ENCODE measurements at regions not wholly inside any gene's neighbourhood (a gene's known extent, or its start where the extent isn't known, plus 50 kb on each side); places are given as distances from the start of the nearest gene placed in this dataset.

DNA sequence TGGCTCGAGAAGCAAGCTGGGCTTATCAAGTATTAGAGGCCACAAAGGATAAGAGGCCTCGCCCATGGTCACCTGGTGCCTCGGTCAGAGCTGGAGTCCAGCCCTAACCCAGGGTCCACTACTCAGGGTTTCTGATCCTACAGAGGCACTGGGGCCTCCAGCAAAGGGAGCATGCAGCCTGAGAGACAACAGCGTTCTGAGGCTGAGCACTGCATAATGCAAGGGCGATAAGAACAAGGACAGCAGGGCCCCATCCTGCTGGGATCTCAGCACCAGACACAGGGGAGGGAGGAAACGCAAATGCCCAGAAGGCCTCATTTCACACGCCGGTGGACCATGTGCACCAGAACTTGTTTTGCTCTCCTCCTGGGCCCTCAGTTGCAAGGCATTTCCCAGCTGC lies 63.0 kb downstream of the C5orf15 start:
- no peak for DNase-seq (ENCODE audit: low spot score)

DNA sequence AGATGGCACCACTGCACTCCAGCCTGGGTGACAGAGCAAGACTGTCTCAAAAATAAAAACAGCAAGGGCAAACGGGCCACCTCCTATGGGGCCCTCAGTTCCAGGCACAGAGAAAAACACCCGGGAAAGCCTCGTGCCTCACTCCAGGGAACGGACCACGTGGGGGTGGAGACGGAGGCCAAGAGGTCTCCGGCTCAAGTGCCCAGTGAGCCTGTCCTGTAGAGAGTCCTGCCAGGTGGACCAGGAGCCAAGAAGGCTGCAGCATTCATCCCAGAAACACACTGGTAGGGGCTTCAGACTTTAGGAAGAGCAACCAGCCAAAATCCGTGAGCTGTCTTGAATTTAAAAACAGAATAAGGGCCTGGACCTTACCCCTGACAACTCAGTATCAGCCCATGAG lies 63.8 kb downstream of the C5orf15 start:
- DNase-seq (ENCODE audit: low spot score) = no peak

DNA sequence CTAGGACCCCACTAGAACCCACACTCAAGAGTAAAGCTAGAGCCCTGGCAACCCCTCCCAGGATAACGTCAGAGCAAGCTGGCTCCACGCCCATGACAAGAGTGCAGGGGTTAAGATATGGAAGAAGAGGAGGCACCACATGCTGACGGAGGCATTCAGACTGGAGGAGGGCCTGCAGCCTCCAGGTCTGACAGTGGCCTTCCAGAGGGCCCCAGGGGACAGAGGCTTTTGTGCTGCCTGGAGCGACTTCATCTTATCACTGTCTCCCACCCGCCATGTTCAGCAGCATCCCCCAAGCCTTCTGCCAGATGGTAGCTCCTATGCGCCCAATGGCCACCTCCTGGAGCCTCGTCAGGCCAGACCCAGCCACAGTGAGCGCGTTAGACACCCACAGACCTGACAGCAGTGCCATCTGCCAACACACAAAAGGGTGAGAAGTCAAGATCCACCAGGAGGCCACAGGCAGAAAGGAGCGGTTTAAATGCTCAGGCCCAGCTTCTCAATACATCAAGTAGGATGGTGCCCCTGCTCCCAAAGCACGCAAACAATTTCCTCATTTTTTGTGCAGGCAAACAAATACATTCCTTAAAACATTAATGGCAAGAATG lies 65.8 kb downstream of the C5orf15 start:
- DNase-seq (ENCODE audit: low spot score) = no peak

DNA sequence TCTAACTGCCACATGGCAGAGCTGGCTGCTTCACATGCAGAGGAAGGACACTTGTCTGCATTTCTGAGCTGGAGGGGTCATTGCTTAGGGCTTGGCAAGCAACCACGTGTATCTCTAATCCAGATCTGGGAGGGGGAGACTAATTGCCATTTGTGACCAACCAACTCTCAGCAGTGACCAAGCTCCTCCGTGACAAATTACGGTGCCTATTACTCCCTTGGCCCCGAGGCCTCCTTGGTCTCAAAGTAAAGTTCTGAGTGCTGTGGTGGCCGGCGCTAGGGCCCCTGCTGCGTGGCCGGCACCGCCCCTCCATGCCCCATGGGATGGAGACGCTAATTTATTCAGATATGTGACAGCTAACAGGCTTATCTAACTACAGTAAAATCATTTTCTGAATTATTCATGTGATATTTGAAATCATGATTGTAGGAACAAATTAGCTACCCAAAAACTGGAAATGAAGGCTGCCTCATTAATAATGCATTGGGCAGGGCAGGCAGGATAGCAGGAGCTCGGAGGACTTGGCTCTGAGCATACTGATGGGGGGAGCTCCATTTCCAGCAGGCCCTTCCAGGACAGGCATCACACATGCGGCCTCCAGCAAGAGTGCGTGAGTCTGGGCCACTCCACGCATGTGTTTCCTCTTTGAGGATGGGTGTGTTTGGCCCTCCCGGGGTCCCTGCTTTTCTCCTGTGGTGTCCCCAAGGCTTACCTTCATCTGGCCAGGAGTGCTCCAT lies 67.7 kb downstream of the C5orf15 start:
- DNase-seq (ENCODE audit: low spot score) = no peak

DNA sequence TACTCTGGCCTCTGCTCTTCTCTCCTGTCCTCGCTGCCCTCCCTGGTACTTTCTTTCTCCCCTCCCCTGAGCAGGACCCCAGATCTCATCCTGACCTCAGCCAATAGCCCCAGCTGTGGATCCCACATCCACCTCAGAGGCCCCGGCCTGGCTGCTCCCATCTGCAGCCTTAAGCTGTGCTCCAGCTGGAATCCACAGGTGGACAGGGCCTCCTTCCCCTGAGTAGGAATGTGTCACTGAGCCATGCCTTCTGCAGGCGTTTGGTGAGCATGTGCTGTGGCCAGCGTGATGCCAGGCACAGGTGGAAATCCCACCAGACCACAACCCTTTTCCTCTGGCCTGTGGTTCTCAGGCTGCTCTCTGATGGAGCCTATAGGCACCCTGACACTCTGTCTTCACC lies 68.9 kb downstream of the C5orf15 start:
- no peak for DNase-seq (ENCODE audit: low spot score)

DNA sequence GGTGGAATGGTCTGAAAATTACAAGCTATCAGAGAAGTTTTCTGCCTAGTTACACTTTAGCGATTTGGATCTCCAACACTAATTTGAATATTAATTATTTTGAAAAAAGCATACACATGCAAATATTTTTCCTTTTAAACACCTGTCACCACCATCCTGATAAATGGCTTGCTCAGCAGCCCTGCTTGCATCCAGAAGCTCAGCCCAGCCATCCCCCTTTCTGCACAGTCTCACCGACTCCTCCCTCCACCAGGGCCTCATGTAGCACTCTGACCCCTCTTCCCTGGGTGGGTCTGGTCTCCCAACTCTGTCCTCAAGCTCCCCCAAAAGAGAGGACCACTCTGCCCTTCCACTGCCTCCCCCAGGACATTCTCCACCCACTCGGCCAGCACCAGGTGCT lies 70.0 kb downstream of the C5orf15 start:
- no peak for DNase-seq (ENCODE audit: low spot score)

DNA sequence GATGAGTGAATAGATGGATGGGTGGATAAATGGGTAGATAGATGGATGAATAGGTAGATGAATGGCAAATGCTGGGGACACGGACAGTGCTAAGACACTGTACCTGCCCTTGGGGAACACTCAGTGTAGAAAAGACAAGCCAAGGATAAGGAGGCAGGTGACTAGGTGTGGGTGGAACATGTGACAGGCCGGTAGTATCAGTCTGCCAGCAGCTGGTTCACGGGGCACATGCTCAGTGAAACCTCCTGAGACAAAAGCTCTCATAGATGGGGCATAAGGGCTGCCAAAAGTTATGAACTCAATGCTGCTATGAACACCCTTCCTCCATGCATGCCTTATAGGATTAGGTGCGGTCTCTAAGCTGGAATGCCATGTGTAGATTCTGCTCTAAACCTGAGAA lies 71.0 kb downstream of the C5orf15 start:
- no peak for DNase-seq (ENCODE audit: low spot score)

DNA sequence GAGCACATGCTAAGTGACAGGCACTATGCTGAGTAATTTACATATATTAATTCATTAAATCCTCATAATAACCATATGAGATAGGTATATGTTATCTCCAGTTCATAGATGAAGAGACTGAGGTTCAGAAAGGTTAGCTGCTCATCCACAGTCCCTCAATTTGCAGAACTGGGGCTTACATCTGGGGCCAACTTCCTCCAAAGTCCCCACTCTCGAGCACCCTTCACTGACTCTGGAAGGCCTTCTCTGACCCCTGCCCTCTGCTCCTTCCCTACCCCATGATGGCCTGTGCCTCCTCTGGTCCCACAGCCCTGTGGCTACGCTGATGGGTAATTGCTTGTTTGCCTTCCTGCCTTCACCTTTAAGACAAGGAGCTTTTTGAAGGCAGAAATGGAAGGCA lies 71.6 kb downstream of the C5orf15 start:
- DNase-seq (ENCODE audit: low spot score) = no peak

DNA sequence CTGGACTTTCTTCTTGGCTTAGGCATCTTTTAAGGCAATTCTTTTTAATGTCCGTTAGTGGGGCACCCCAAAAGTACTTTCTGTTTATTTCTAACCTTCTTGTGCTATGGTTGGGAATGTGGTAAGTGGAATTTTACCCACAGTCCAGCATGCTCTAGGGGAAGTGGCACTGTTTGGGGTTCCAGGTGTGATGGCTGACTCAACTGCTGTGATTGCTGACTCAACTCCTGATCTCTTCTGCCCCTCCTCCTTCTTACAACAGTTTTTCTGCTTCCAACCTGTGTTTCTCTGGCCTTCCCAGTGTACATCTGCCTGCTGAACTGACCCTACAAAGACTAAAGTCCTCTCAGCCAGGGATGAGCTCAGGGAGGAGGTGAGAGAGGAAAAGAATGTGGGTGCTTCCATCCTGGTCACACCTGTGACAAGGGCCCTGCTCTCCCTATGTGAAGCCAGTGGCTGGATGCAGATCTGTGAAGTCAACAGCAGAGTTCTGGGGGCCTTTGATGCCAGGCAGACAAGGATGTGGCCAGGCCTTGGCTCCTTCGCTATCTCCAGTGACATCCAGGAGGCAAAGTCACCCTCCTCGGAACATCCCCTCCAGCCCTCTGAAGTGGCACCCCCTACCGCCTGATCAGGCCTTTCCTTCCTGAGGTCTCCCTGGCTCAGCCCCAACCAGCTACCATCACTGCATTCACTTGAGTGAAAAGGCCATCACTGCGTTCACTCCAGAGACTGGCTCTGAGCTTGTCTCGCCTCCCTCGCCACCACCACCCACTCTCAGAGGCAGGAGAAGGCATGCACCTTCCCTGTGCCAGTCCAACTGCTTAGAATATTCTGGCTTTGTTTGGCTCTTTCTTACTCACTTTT lies 72.2 kb downstream of the C5orf15 start:
- no peak for DNase-seq (ENCODE audit: low spot score)

DNA sequence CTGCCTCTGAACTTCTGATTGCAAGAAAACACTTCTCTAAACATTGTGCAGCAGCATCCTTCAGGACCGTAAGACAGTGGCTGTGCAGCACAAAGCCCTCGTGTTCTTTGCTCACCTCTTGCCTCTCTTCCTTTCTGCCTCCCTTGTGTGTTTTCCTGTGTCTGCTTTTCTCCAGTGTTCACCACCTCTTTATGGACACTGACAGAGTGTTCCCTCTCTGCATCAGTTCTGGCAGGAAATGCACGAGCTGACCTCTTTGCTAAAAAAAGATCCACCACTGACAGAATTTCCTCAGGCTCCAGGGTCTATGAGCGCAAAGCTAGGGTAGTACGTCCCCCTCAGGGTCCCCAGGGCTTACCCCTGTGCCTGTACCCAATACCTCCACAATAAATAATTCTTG lies 74.3 kb downstream of the C5orf15 start:
- DNase-seq (ENCODE audit: low spot score) = no peak

DNA sequence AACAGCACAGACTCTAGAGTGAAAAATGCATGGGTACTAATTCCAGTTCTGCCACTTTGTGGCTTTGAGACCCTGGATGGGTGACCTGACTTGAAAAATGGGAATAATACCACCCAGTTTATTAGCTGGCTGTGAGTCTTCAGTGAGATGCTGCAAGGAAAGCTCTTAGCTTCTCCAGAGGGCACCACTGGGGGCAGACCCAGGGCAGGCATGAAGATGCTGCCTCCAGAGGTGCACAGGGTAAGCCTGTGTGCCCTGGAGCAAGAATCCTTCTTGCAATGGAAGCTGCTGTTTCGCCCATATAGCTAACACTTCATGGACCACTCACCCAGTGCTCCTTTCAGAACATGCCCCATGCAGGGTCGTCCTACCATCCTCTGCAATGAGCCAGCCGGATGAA lies 75.7 kb downstream of the C5orf15 start:
- DNase-seq (ENCODE audit: low spot score) = no peak

DNA sequence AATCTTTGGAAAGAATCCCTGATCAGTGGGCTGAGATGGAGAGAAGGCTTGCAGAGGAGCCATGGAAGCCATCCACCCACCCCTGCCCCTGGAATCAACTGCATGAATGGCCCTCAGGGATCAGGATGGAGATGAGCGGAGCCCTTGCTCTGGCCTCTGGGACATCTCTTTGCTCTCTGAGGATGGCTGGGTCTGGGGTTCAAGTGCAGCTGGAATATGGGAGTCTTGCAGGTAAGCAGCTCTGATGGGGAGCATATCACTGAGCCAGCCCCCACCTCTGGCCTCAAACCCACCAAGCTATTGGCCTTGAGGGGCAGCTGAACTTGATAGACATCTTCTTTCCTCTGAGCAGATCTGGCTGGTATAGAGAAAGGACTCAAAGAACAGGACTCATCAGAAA lies 76.1 kb downstream of the C5orf15 start:
- DNase-seq (ENCODE audit: low spot score) = no peak

DNA sequence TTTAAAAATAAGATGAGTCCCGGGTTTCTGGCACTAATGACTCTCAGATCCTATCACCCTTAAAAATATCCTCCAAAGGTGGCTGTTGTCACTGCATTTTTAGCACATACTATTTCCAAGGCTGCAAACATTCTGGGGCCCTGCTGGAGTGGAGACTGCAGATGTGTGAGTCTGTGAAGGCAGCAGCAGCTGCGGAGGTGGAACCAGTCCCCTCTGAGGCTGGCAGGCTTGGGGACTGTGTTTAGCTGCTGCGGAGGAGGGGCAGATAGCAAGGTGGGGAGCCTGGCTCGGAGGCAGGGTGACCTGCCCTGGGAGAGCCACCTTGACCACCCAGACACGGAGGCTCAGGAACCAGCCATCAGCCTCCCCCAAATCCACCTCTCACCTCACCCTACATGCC lies 77.0 kb downstream of the C5orf15 start:
- no peak for DNase-seq (ENCODE audit: low spot score)

DNA sequence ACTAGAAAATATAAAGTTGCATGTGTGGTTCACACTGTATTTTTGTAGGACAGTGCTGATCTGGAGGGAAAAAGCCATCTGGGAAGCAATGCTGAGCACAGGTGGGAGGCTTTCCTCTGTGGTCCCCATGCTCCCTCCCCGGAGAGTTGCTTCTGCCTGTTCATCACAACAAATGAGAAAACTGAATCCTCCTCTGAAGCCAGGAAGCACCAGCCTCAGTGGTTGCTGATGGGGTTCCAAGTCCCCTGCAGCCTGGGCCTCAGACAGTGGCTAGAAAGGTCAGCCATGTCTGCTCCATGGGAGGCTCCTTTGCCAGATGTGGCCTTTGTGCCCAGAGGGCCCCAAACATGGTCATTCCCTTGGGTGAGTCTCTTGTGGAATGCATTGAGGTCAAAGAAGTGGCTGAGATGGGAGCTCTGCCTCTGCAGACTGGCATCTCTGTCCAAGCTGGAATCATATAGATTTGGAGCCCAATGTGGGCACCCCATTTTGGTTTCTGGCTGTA lies 77.6 kb downstream of the C5orf15 start:
- DNase-seq (ENCODE audit: low spot score) = no peak

DNA sequence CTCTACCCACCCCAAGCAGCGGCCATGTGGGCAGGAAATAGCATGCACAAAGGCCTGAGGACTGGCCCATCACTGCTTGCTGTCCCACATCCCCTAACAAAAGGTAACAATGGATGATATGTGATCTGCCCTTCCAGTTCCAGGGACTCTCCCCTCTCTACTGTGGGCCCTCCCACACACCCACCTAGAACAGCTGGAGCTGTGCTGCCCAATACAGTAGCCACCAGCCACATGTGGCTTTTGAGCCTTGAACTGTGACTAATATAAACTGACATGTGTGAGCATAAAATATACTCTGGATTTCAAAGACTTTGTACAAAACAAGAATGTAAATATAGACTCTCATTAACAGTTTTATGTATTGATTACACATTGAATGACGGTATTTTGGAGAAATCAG lies 78.1 kb downstream of the C5orf15 start:
- no peak for DNase-seq (ENCODE audit: low spot score)

DNA sequence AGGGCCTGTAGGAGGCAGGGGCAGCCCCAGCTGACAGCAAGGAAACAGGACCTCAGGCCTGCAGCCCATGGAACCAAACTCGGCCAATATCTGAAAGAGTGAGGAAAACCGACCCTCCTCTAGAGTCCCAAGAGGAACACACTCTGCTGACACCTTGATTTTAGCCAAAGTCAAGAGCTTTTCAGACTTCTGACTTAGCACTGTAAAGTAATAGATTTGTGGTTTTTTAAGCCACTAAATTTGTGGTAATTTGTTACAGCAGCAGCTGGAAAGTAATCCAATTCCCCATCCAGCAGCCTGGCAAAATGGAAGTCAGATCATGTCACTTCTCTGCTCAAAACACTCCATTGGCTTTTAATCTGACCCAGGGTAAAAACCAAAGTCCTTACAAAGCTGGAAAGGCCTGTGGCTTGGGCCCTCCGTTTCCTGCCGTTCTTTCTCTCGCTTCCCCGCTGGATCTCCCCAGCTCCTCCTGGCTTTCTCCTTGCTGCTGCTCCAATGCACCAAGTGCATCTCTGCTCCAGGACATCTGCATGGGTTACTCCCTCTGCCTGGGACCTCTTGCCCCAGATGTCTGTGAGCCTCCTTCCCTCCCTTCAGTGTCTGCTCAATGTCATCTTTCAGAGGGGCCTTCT lies 79.0 kb downstream of the C5orf15 start:
- no peak for DNase-seq (ENCODE audit: low spot score)

DNA sequence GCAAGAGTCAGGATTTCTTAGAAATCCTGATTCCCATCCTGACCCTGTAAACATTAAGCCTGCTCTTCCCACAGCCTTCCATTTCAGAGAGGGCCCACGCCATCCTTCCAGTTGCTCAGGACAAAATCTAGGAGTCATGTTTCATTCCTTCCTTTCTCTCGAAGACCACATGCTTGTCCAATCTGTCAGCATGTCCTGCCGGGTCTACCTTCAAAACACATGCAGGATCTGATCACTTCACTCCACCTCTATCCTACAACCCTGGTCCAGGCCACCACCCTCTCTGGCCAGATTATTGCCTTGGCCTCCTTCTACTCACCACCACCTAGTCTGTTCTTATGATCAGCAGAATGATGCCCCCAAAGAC lies 79.8 kb downstream of the C5orf15 start:
- no peak for DNase-seq (ENCODE audit: low spot score)

DNA sequence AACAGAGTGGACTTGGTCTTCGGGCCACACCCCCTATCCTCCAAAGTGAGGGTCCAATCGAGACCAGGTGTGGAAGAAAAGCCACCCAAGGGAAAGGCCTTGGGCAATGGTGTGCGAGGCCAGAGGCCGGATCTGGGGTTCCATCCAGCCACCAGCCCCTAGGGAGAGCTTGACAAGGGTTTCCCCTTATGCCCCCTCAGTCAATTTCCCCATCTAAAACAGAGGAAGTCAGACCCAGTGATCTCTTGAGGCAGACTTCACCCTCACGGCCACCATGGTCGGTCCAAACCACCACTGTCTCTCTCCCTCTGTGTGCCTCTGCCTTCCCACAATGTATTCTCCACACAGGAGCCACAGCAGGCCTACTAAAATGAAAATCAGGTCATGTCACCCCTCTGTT lies 82.9 kb downstream of the C5orf15 start:
- DNase-seq (ENCODE audit: low spot score) = no peak

DNA sequence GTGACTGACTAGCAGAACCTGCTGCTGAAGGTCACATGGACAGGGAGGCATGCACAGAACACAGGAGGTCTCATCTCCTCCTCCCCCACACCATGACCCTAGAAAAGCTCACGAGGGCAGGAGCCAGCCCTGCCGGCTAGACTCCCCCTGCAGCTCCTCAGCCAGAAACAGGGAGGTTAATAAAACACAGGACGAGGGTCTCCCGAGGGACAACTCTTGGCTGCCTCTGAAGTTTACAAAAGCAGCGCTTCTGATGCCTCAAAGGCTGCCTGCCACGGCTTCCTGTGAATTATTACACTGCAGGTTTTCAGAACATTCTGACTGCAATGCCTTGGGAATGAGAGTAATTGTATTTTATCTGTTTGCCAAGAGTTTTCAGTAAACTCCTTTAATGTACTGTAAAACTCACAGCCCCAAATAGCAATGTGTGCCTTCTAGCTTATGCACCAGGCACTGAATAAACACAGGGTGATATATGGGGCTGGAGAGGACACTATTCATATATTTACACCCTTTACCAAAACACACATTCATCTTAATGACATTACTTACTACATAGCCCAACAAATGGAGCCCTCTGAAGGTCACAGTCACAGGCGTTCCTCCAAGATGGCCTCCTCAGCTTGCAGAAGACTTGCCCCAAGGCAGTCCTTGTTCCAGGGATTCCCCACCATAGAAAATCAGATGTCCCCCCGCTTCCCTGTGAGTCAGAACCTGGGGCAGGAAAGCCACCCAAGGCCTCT lies 83.7 kb downstream of the C5orf15 start:
- no peak for DNase-seq (ENCODE audit: low spot score)

DNA sequence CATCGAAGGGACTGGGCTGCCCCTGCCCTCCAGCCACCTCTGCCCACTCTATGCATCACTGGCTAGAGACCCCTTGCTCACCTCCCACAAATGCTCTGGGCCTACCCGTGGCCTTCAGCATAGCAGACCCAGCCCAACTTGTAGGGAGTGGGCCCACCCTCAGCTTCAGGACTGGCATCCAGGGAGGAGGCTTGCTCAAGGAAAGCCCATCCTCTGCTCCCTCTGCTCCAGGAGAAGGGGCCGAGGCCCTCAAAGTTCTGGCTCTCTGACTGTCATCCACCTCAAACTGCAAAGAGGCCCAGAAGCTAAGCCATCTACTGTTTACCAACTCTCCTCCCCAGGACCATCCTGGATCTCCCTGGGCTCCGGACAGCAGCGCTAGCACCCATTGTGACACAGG lies 84.5 kb downstream of the C5orf15 start:
- DNase-seq (ENCODE audit: low spot score) = no peak

DNA sequence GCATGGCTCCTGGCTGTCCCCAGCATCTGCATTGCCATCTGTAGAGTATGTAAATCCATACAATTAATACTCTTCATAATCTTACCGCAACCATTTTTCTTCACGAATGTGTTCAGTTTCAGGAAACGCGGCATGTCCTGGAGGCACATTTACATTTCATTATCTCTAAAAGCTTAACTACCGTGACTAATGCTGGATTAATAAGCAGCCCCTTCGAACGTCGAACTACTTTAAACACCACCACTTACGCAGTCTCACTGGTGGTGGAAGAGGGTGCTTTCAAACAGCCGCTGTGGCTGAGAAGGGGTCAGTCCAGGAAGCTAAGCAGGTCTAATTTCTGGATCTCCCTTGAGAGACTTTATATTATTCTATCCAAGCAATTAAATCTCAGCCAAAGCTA lies 85.6 kb downstream of the C5orf15 start:
- no peak for DNase-seq (ENCODE audit: low spot score)

DNA sequence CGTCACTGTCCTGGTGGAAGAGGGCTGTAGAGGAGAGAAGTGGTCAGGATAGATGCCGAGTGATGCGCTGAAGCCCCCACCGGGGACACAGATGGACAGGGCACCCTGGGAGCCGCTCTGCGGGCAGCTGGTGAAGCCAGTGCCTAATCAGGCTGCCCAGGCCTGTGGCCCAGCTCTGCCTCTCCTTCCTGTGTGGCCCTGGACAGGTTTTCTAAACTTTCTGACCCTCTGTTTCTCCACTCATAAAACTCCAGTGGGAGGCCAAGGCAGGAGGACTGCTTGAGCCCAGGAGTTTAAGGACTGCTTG lies 86.1 kb downstream of the C5orf15 start:
- DNase-seq (ENCODE audit: low spot score) = no peak

Measured in A172 (cell line).